HEK293 (cell line): ENCODE measurements at regions not wholly inside any gene's neighbourhood (a gene's known extent, or its start where the extent isn't known, plus 50 kb on each side); places are given as distances from the start of the nearest gene placed in this dataset.

Experiments used
- REPIN1 ChIP-seq: fragments of 450-650 bp; formaldehyde crosslinking; IDR thresholded peaks from 2 replicates; pipeline ENCODE4 v1.5.1; 2017; ENCODE audit warnings: missing biosample characterization, missing genetic modification characterization, low read depth
- YY1 ChIP-seq: fragments of 450-650 bp; formaldehyde crosslinking; IDR thresholded peaks from 2 replicates; pipeline ENCODE4 v1.5.1; 2018; ENCODE audit warnings: missing biosample characterization, missing genetic modification characterization
- ZNF146 ChIP-seq: fragments of 450-650 bp; formaldehyde crosslinking; IDR thresholded peaks from 2 replicates; pipeline ENCODE4 v1.5.1; 2016; ENCODE audit warnings: missing biosample characterization, missing genetic modification characterization
- ZNF221 ChIP-seq: fragments of 450-650 bp; formaldehyde crosslinking; IDR thresholded peaks from 2 replicates; pipeline ENCODE4 v1.5.1; 2017; ENCODE audit warnings: missing biosample characterization, missing genetic modification characterization, borderline replicate concordance
- ZNF654 ChIP-seq: fragments of 450-650 bp; formaldehyde crosslinking; IDR thresholded peaks from 2 replicates; pipeline ENCODE4 v1.5.1; 2016; ENCODE audit warnings: low read depth, missing biosample characterization, missing genetic modification characterization
- TF ChIP-seq, protein P1 (sequence below): IDR thresholded peaks from 2 replicates; pipeline ENCODE4 v1.6.1; 2011; ENCODE audit warnings: mild to moderate bottlenecking, low read depth, low read length, borderline replicate concordance
- TF ChIP-seq, protein P2 (sequence below): fragments of 450-650 bp; formaldehyde crosslinking; IDR thresholded peaks from 2 replicates; pipeline ENCODE4 v1.5.1; 2016; ENCODE audit warnings: missing biosample characterization, missing genetic modification characterization

DNA sequence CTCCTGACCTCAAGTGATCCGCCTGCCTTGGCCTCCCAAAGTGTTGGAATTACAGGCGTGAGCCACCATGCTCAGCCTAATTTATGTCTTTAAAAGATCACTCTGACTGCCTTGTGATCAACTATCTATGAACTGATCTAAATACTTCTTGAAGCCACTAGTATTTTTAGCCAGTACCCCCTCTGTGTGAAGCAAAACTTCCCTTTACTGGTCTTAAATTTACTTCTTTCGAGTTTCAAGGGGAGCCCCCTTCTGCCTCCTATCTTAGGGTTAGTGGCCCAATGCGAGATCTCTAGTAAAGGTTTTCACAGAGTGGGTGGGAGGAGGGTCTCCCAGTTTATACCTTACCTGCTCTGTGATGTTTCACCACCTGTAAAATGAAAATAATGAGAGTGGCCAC lies 66.1 kb upstream of the RPL11 start:
- TF ChIP-seq REPIN1 (tag by site-specific recombination) (no peak), ZNF654 (tag by site-specific recombination) (no peak), ZNF146 (tag by site-specific recombination) (no peak), ZNF221 (tag by site-specific recombination) (no peak), YY1 (tag by site-specific recombination) (no peak)
- TF ChIP-seq, protein P1, sequence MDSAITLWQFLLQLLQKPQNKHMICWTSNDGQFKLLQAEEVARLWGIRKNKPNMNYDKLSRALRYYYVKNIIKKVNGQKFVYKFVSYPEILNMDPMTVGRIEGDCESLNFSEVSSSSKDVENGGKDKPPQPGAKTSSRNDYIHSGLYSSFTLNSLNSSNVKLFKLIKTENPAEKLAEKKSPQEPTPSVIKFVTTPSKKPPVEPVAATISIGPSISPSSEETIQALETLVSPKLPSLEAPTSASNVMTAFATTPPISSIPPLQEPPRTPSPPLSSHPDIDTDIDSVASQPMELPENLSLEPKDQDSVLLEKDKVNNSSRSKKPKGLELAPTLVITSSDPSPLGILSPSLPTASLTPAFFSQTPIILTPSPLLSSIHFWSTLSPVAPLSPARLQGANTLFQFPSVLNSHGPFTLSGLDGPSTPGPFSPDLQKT, result no peak
- TF ChIP-seq, protein P2, sequence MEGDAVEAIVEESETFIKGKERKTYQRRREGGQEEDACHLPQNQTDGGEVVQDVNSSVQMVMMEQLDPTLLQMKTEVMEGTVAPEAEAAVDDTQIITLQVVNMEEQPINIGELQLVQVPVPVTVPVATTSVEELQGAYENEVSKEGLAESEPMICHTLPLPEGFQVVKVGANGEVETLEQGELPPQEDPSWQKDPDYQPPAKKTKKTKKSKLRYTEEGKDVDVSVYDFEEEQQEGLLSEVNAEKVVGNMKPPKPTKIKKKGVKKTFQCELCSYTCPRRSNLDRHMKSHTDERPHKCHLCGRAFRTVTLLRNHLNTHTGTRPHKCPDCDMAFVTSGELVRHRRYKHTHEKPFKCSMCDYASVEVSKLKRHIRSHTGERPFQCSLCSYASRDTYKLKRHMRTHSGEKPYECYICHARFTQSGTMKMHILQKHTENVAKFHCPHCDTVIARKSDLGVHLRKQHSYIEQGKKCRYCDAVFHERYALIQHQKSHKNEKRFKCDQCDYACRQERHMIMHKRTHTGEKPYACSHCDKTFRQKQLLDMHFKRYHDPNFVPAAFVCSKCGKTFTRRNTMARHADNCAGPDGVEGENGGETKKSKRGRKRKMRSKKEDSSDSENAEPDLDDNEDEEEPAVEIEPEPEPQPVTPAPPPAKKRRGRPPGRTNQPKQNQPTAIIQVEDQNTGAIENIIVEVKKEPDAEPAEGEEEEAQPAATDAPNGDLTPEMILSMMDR (tag by site-specific recombination), result no peak
